ENCODE measurements at regions not wholly inside any gene's neighbourhood (a gene's known extent, or its start where the extent isn't known, plus 50 kb on each side); places are given as distances from the start of the nearest gene placed in this dataset.

GRCh38 chr10:43972976-43973647 lies 324.4 kb upstream of the ZNF32 start:
- no peaks in the 10 kb centered on the region for H3K36me3 Mint-ChIP-seq (ENCODE audit: low read depth)
- Histone ChIP-seq H3K4me1 (ENCODE audit: insufficient read depth, low read length) (no peaks in the 10 kb centered on the region), H3K4me3 (ENCODE audit: low read length) (no peak overlapping the region), H3K36me3 (ENCODE audit: insufficient read depth, low read length) (no peaks in the 10 kb centered on the region), H3K27me3 (ENCODE audit: control insufficient read depth in 1 of 2, insufficient read depth in 2 of 2, low read length in 2 of 2) (no peaks in the 10 kb centered on the region), H3K9me3 (ENCODE audit: control insufficient read depth in 1 of 2, insufficient read depth in 1 of 2, low read length in 2 of 2) (no peaks in the 10 kb centered on the region), H3K27ac (ENCODE audit: low read depth in 1 of 2, low read length in 2 of 2) (no peak overlapping the region)
- ChIA-PET POLR2A (no interaction called here), CTCF (no interaction called here)
- no peak overlapping the region for H3K27ac Mint-ChIP-seq
- no peaks in the 10 kb centered on the region for H3K4me1 Mint-ChIP-seq (ENCODE audit: low read depth)
- H3K4me3 Mint-ChIP-seq = no peak overlapping the region
- DNase-seq (no peak), ATAC-seq (ENCODE audit: poor library complexity) (no peak)
- no peaks in the 10 kb centered on the region for H3K27me3 Mint-ChIP-seq
- TF ChIP-seq CTCF (IDR thresholded peaks at IDR 0.05) = no peak
- intact Hi-C loops (cut with DNase I, micrococcal nuclease) = no loop called here
- H3K9me3 Mint-ChIP-seq = no peaks in the 10 kb centered on the region

GRCh38 chr10:43971981-43972380 lies 323.3 kb upstream of the ZNF32 start:
- Histone ChIP-seq H3K27ac (ENCODE audit: low read depth in 1 of 2, low read length in 2 of 2) (no peak overlapping the region), H3K9me3 (ENCODE audit: control insufficient read depth in 1 of 2, insufficient read depth in 1 of 2, low read length in 2 of 2) (no peaks in the 10 kb centered on the region), H3K36me3 (ENCODE audit: insufficient read depth, low read length) (no peaks in the 10 kb centered on the region), H3K27me3 (ENCODE audit: control insufficient read depth in 1 of 2, insufficient read depth in 2 of 2, low read length in 2 of 2) (no peaks in the 10 kb centered on the region), H3K4me3 (ENCODE audit: low read length) (no peak overlapping the region), H3K4me1 (ENCODE audit: insufficient read depth, low read length) (no peaks in the 10 kb centered on the region)
- intact Hi-C loops (cut with DNase I, micrococcal nuclease) = no loop called here
- no peaks in the 10 kb centered on the region for H3K4me1 Mint-ChIP-seq (ENCODE audit: low read depth)
- H3K4me3 Mint-ChIP-seq = no peak overlapping the region
- no peaks in the 10 kb centered on the region for H3K36me3 Mint-ChIP-seq (ENCODE audit: low read depth)
- ATAC-seq (ENCODE audit: poor library complexity) (no peak), DNase-seq (no peak)
- ChIA-PET CTCF (no interaction called here), POLR2A (no interaction called here)
- H3K27ac Mint-ChIP-seq = no peak overlapping the region
- no peak for TF ChIP-seq CTCF (IDR thresholded peaks at IDR 0.05)
- H3K27me3 Mint-ChIP-seq = no peaks in the 10 kb centered on the region
- H3K9me3 Mint-ChIP-seq = no peaks in the 10 kb centered on the region

- TF ChIP-seq CTCF (IDR thresholded peaks at IDR 0.05) = no peak
- Histone ChIP-seq H3K36me3 (ENCODE audit: insufficient read depth, low read length) (no peaks in the 10 kb centered on the region), H3K27me3 (ENCODE audit: control insufficient read depth in 1 of 2, insufficient read depth in 2 of 2, low read length in 2 of 2) (no peaks in the 10 kb centered on the region)
These were observed 322.6 kb upstream of the ZNF32 start for GRCh38 chr10:43971306-43971705.

More at GRCh38 chr10:43971306-43971705, 322.6 kb upstream of the ZNF32 start:
- DNase-seq (no peak), ATAC-seq (ENCODE audit: poor library complexity) (no peak)
- POLR2A ChIA-PET = no interaction called here
- no peak overlapping the region for H3K27ac Mint-ChIP-seq
- H3K36me3 Mint-ChIP-seq (ENCODE audit: low read depth) = no peaks in the 10 kb centered on the region
- CTCF ChIA-PET = no interaction called here
- no peaks in the 10 kb centered on the region for H3K27me3 Mint-ChIP-seq
- Histone ChIP-seq H3K27ac (ENCODE audit: low read depth in 1 of 2, low read length in 2 of 2) (no peak overlapping the region), H3K9me3 (ENCODE audit: control insufficient read depth in 1 of 2, insufficient read depth in 1 of 2, low read length in 2 of 2) (no peaks in the 10 kb centered on the region), H3K4me1 (ENCODE audit: insufficient read depth, low read length) (no peaks in the 10 kb centered on the region), H3K4me3 (ENCODE audit: low read length) (no peak overlapping the region)
- no peak overlapping the region for H3K4me3 Mint-ChIP-seq
- H3K9me3 Mint-ChIP-seq = no peaks in the 10 kb centered on the region
- intact Hi-C loops (cut with DNase I, micrococcal nuclease) = no loop called here
- no peaks in the 10 kb centered on the region for H3K4me1 Mint-ChIP-seq (ENCODE audit: low read depth)

Data from CD4-positive, alpha-beta T cell (primary cell).